ENCODE measurements at regions not wholly inside any gene's neighbourhood (a gene's known extent, or its start where the extent isn't known, plus 50 kb on each side); places are given as distances from the start of the nearest gene placed in this dataset.
"Not testable (repeated sequence)": the region's sequence is repeated elsewhere in the genome, so short reads cannot be mapped to it uniquely, and the experiment has no call there.

GRCh38 chr3:171982828-171983227 is 56.5 kb upstream of the FNDC3B start:
- no peak for DNase-seq

- not testable (repeated sequence) for DNase-seq
Observed at GRCh38 chr3:171983685-171984084, 55.7 kb upstream of the FNDC3B start.

- DNase-seq: no peak
Observed at GRCh38 chr3:171984883-171985282, 54.5 kb upstream of the FNDC3B start.

- DNase-seq: no peak
Observed at GRCh38 chr3:171986176-171986575, 53.2 kb upstream of the FNDC3B start.

GRCh38 chr3:171986757-171987518 is 52.4 kb upstream of the FNDC3B start:
- DNase-seq: no peak

All from activated naive CD4-positive, alpha-beta T cell (primary cell).